AG08395 (cell line): ENCODE measurements at regions not wholly inside any gene's neighbourhood (a gene's known extent, or its start where the extent isn't known, plus 50 kb on each side); places are given as distances from the start of the nearest gene placed in this dataset.
"Not testable (repeated sequence)": the region's sequence is repeated elsewhere in the genome, so short reads cannot be mapped to it uniquely, and the experiment has no call there.

ENCODE experiments used
- DNase-seq: peaks from one replicate; pipeline ENCODE4 v3.0.0; 2012; ENCODE audit warnings: mixed read lengths, low spot score

DNA sequence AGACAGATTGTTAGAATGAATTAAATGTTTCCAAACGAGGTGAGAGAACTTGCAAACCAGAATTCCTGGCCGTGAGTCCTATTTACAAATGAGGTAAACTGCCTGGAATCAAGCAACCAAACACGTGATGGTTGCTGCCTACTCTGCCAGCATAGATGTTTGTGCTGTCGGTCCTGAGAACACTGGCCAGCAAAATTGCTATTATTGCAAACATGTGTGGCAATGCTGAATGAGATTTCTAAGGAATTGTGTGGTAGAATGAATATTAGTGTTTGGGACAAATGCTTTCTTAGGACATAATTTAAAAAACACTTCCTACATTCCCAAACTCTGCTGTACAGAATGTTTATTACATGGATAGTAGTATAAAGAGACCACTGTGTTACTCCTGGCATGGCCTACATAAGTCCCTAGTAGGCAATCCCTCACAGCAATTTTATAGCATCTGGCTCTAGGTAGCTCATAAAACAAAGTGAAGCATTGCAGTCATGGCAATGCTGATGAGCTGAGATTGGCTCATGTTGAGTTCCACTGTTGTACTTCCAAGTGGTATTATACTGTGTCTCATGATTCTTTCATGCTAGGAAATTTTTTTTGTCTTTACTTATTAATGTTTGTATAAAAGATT, 605.2 kb upstream of the EPHA5 start:
- DNase-seq, result no peak

GRCh38 chr4:66273110-66273509, 602.8 kb upstream of the EPHA5 start:
- no peak for DNase-seq

DNA sequence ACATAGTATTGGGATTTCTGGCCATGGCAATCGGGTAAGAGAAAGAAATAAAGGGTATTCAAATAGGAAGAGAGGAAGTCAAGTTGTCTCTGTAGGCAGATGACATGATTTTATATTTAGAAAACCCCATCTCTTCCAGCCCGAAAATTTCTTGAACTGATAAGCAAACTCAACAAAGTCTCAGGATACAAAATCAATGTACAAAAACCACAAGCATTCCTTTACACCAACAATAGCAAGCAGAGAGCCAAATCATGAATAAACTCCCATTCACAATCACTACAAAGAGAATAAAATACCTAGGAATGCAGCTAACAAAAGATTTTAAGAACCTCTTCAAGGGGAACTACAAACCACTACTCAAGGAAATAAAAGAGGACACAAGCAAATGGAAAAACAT, 600.1 kb upstream of the EPHA5 start:
- DNase-seq, result not testable (repeated sequence)

GRCh38 chr4:66266554-66266953, 596.3 kb upstream of the EPHA5 start:
- not testable (repeated sequence) for DNase-seq

DNA sequence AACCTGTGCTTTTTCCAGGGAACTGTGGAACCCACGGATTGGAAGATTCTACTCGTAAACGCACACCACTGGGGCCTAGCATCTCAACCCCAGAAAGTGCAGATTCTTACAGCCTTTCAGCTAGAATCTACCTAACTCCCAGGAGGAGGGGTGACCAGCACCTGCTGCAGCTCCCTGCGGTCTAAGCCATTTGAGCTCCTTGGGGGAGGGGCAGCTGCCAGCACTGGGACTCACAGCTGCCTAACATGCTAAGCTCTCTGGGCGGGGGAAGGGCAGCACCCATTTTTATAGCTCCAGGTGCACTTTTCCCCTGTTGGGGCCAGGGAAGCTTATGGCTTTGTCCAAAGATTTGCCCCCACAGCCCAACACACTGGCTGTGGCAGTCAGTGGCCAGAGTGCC, 595.7 kb upstream of the EPHA5 start:
- DNase-seq, result no peak

DNA sequence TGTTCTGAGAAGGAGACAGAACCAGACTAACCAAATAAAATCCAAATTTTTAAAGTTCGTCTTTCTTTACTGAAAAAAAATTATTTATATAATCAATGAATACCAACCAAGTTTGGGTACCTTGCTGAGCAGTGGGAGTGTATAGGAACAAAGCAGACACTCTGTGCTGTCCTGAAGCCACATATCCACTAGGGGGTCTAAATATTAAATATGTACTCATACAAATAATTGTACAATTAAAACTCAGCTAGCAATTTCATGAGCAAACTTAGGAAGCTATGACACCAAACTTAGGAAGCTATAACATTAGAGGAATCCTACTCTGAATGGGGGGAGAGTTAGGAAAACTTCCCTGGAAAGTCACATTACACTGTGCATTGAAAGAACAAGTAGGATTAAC, 582.0 kb upstream of the EPHA5 start:
- no peak for DNase-seq

DNA sequence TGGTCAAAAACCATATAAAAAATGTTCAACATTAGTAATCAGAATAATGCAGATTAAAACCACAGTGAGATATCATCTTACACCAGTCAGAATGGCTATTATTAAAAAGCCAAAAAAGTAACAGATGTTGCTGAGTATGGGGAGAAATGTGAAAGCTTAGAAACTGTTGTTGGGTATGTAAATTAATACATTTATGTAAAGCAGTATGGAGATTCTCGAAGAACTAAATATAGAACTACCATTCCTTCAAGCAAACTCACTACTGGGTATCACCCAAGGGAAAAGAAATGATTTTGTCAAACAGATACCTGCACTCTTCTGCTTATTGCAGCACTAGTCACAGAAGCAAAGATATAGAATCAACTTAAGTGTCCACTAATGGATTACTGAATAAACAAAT, 576.4 kb upstream of the EPHA5 start:
- no peak for DNase-seq

DNA sequence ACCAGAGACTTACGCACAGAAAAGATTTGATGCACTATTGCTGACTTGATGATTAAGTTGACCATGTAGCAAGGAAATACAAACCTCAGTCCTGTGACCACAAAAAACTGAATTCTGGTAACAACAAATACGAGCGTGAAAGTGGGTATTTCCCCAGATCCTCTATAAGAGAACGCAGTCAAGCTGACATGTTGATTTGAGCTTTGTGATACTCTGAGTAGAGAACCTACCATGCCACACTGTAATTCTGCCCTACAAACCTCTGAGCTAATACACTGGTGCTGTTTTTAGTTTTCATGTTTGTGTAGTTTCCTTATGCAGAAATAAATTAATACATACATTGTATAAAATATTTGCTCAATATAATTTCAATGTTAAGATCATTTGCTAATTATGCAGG, 565.6 kb upstream of the EPHA5 start:
- DNase-seq, result no peak

GRCh38 chr4:66229885-66230284, 559.6 kb upstream of the EPHA5 start:
- no peak for DNase-seq

DNA sequence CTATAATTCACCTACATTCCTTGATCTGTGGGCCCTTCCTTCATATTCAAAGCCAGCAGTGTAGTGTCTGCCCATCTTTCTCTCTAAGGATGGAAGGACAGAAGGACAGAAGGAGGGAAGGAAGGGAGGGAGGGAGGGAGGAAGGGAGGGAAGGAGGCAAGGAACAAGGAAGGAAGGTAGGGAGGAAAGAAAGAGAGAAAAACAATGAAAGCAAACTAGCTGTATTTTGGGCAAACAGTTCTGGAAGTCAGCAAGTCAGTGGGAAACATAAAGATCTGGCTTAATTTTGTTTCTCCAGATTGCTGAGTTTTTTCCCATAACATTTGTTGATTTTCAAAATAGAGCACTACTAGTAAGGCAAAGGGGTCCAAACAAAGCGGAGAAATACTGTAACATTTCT, 555.2 kb upstream of the EPHA5 start:
- no peak for DNase-seq

- DNase-seq, result no peak
These were observed 552.9 kb upstream of the EPHA5 start for GRCh38 chr4:66223068-66223703.

- no peak for DNase-seq
These were observed 549.1 kb upstream of the EPHA5 start for GRCh38 chr4:66219401-66219800.

DNA sequence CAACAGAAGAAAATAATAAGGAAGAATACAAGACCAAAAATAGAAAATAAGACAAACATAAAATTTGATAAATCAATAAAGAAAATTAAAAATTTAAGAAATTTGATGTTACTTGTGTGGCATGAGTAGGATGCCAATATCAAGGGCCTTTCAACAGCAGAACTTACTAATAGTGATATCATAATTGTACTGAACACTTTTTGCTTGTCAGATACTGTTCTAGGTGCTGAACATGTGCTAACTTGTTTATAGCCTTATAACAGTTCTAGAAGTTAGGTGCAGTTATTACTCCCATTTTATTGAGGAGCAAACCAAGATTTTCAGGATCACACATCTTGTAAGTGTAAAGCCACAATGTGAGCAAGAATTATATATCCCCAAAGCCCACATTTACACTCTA, 546.0 kb upstream of the EPHA5 start:
- no peak for DNase-seq

- no peak for DNase-seq
These were observed 542.2 kb upstream of the EPHA5 start for GRCh38 chr4:66212489-66212888.

DNA sequence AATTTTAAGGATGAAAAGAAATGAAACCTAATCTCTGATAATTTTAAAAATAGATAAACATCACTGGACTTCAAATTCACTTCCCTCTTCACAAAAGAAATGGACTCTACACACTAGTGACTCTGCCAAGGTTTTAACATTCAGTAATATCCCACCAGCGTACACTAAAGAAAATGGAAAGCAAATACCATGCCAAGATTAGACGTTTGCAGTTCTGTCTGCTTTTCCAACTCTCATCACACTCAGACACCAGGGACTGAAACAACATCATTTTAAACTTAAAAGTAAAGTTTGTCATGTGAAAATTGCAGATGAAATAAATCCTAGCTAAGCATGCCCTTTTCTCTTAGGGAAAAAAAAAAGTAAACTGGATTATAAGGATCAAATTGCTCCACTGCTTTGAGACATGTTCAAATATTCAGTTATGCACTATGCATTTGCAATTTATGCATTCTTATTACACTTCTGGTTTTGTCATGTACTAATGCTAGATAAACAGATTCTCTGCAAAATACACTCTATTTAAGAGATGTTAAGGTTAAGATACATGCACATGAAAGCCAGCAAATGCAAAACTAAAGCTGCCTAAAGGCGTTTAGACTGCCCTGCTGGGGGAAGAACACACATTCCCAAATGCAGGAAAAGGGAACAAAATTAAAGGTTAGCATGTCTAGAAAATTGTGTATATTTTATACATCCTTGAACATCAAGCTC, 534.4 kb upstream of the EPHA5 start:
- no peak for DNase-seq

DNA sequence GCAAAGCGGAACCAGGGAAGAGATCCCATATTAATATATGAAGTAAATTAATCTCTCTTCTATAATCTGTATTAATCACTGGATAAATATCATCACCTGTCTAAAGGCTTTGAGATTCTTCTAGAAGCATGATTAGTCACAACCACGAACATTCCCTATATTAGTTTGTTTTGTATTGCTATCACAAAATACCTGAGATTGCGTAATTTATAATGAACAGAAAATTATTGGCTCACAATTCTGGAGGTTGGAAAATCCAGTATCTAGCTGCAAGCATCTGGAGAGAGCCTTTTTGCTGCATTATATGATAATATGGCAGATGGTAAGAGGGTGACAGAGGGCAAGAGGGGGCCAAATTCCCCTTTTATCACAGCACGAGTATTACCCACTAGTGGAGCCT, 532.6 kb upstream of the EPHA5 start:
- DNase-seq, result no peak

DNA sequence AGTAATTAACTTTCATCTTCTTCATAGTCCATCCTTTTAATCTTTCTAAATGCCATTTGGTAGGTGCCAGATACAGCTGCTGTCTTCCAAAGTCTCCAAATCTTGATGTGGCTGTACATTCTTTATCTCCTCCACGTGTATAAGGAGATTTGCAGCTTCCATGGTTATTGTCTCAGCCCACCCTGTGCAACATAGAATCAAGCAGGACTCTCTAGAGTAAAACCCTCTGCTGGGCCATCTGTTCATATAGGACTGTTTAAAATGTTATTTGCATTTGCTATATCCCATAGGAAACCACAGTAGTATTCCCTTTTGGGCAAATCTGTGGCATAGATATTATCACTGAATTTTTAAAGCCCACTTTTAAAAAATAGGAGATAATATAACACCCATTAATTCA, 527.2 kb upstream of the EPHA5 start:
- DNase-seq, result no peak

DNA sequence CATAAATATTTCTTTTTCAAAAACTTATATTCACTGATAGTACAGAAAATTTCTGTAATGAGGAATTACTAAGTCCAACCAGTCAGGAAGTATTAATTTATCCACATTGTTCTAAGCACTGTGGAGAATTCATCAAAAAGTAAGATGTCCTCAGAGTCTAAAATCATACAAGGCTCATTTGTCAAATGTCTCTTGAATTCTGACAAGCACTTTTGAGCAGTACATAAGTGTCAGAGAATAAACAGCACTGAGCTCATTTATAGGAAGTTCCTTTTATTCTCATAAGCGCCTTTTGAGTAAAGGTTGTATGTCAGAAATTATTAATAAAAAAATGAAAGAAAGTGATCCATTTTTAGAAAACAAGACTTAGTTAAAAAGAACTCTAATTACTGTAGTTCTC, 523.2 kb upstream of the EPHA5 start:
- DNase-seq, result no peak

DNA sequence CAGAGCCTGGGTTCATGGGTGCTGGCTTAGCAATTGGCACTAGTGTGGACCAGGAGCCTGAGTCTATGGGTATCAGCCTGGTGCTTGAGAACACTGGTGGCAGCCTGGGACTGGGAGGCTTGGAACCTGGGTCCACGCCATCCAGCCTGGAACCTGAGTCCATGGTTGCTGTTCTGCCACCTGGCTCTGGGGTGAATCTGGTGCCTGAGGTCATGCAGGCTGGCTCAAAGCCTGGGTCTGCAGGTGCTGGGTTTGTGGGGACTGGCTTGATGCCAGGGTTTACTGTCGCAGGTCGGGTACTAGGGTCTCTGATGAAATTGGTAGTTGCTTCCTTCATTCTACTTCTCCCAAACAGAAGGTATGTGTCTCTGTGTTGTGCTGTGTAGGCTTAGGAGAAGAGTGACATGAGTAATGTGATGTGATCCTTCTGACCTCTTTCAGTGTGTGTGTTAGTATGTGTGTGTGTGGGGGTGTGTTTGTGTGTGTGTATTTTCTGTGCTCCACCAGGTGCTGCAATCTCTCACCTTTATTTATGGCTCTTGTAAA, 517.0 kb upstream of the EPHA5 start:
- DNase-seq, result no peak

DNA sequence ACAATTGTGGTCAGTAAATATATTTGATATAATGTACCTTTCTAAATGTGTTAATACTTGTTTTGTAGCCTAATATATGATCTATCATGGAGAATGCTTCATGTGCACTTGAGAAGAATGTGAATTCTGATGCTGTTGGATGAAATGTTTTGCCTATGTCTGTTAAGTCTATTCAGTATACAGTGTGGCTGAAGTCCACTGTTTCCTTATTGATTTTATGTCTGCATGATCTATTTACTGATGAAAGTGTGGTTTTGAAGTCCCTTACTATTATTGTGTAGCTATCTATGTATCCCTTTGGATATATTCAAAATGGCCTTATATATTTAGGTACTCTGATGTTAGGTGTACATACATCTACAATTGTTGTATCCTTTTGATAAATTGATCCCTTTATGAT, 515.8 kb upstream of the EPHA5 start:
- no peak for DNase-seq

GRCh38 chr4:66182636-66183035, 512.3 kb upstream of the EPHA5 start:
- DNase-seq, result no peak

- no peak for DNase-seq
These were observed 508.6 kb upstream of the EPHA5 start for GRCh38 chr4:66178906-66179305.

DNA sequence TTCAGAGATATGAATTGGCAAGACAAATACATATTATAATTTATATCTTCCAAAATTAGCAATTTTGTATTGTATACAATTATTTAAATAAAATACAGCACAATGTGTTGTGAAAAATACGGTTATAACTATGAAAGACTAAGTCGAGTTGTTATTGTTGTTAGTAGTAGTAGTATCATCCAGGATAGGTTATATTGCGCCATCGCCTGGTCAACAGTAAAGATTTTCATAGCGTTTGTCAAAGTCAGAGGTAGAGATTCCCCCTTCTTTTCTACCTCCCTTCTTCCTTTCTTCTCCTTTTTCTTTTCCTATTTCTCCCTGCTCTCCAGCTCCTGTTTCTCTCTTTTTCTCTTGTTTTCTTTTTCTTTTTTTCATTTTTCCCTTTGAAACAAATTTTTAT, 499.1 kb upstream of the EPHA5 start:
- no peak for DNase-seq
